GM12878 (cell line): ENCODE measurements at regions not wholly inside any gene's neighbourhood (a gene's known extent, or its start where the extent isn't known, plus 50 kb on each side); places are given as distances from the start of the nearest gene placed in this dataset.

ENCODE experiments used
- ATAC-seq: fragments of 200-7000 bp; cut with Tn5 transposase; 3 replicates; pipeline ENCODE4 v1.9.1; 2020; ENCODE audit warnings: mild to moderate bottlenecking, moderate library complexity
- BruUV-seq: library from RNA; stranded (reverse); fragments of 400-500 nt; replicated peaks from 2 replicates; lab custom pipeline; 2021; lab: Mats Ljungman, UMichigan
- CTCF ChIA-PET: fragments of 300-600 bp; sonication (Branson Sonifier 250); formaldehyde crosslinking; extraction: SDS; loops from one replicate; lab custom pipeline; 2021; ENCODE audit warnings: inconsistent platforms; lab: Yijun Ruan, JAX
- POLR2A ChIA-PET: fragments of 350-600 bp; formaldehyde crosslinking; extraction: SDS; loops from one replicate; lab custom pipeline; 2021; ENCODE audit warnings: inconsistent platforms; lab: Charles Lee
- RAD21 ChIA-PET: fragments of 300-600 bp; sonication (Branson Sonifier 250); formaldehyde crosslinking; loops from one replicate; lab custom pipeline; 2023; ENCODE audit warnings: antibody characterized with exemption; ENCODE audit not compliant: unreplicated experiment; lab: Charles Lee
- SMC1A ChIA-PET: fragments of 300-600 bp; sonication (Branson Sonifier 250); formaldehyde crosslinking; loops from one replicate; lab custom pipeline; 2023; ENCODE audit not compliant: unreplicated experiment, uncharacterized antibody; lab: Charles Lee
- DNase-seq: peaks from one replicate; pipeline ENCODE4 v3.0.0-alpha.2; 2011; ENCODE audit warnings: low read depth, low spot score
- FAIRE-seq: peaks from 3 replicates; lab custom pipeline; 2011; peaks lifted over from hg19 to GRCh38; lab: Jason Lieb, UNC
- H2AFZ ChIP-seq: 2 replicates; pipeline ENCODE4 v1.6.0; 2011; ENCODE audit warnings: low read depth, low read length, control low read depth; ENCODE audit not compliant: control insufficient read depth
- H3K27ac ChIP-seq: 2 replicates; pipeline ENCODE4 v1.5.1; 2011; ENCODE audit warnings: control low read depth; ENCODE audit not compliant: control insufficient read depth, insufficient read depth
- H3K27me3 ChIP-seq, 2 experiments: replicated peaks in 1 of 2; 2 replicates each; pipeline versions ENCODE4 v1.6.0 to v1.6.1; 2011; ENCODE audit warnings: low read length in 1 of 2; ENCODE audit not compliant: control insufficient read depth in 2 of 2, insufficient read depth in 2 of 2
- H3K36me3 ChIP-seq, 2 experiments: 2 replicates each; pipeline ENCODE4 v1.5.1; 2011; ENCODE audit warnings: low read length in 1 of 2; ENCODE audit not compliant: control insufficient read depth in 2 of 2, insufficient read depth in 2 of 2
- H3K4me1 ChIP-seq: 2 replicates; pipeline ENCODE4 v1.6.1; 2011; ENCODE audit warnings: mild to moderate bottlenecking, low read length, moderate library complexity, mixed read lengths; ENCODE audit not compliant: control insufficient read depth, insufficient read depth
- H3K4me2 ChIP-seq: 2 replicates; pipeline ENCODE4 v1.6.0; 2011; ENCODE audit warnings: control low read depth; ENCODE audit not compliant: control insufficient read depth, insufficient read depth
- H3K4me3 ChIP-seq: fragments of 200-600 bp; sonication (generic); 2 replicates; pipeline ENCODE4 v1.5.1; 2016
- H3K79me2 ChIP-seq: 2 replicates; pipeline ENCODE4 v1.6.0; 2011; ENCODE audit warnings: low read length; ENCODE audit not compliant: control insufficient read depth, insufficient read depth
- H3K9ac ChIP-seq: 2 replicates; pipeline ENCODE4 v1.8.0; 2011; ENCODE audit warnings: low read length, control low read depth, mixed read lengths; ENCODE audit not compliant: control insufficient read depth, insufficient read depth
- H3K9me3 ChIP-seq: replicated peaks from 3 replicates; pipeline ENCODE4 v1.5.1; 2011; ENCODE audit warnings: mild to moderate bottlenecking, low read length; ENCODE audit not compliant: control insufficient read depth, insufficient read depth
- H4K20me1 ChIP-seq: 2 replicates; pipeline ENCODE4 v1.6.0; 2011; ENCODE audit not compliant: control insufficient read depth, insufficient read depth
- BRCA1 ChIP-seq: IDR thresholded peaks from 2 replicates; pipeline ENCODE4 v1.6.1; 2011; ENCODE audit warnings: low read depth, low read length, improper control_type of control experiment
- EED ChIP-seq: sonication (generic); IDR thresholded peaks from 2 replicates; pipeline ENCODE4 v1.6.1; 2016; ENCODE audit warnings: antibody characterized with exemption, low read depth
- EP300 ChIP-seq, 2 experiments: fragments of 150-350 bp in 1 of 2; IDR thresholded peaks; 2 replicates each; pipeline ENCODE4 v1.6.1; 2011 to 2012; ENCODE audit warnings: low read depth in 2 of 2, low read length in 2 of 2, borderline replicate concordance in 1 of 2, improper control_type of control experiment in 1 of 2, inconsistent platforms in 1 of 2; ENCODE audit not compliant: control insufficient read depth in 1 of 2
- EZH2 ChIP-seq: IDR thresholded peaks from 2 replicates; pipeline ENCODE4 v1.6.1; 2012; ENCODE audit warnings: low read depth, mild to moderate bottlenecking, control low read depth, inconsistent platforms, low read length, borderline replicate concordance; ENCODE audit not compliant: control insufficient read depth
- FOS ChIP-seq: IDR thresholded peaks from 3 replicates; pipeline ENCODE4 v1.6.1; 2011; ENCODE audit warnings: borderline replicate concordance; ENCODE audit not compliant: insufficient read length; ENCODE audit errors: extremely low read depth
- IKZF1 ChIP-seq: fragments of 450-650 bp; conservative IDR thresholded peaks from 2 replicates; pipeline ENCODE4 v1.6.1; 2017; ENCODE audit warnings: antibody characterized with exemption, mild to moderate bottlenecking
- MEF2B ChIP-seq: fragments of 450-650 bp; IDR thresholded peaks from 2 replicates; pipeline ENCODE4 v1.6.1; 2018; ENCODE audit warnings: mild to moderate bottlenecking, moderate library complexity; ENCODE audit not compliant: partially characterized antibody, poor library complexity, severe bottlenecking
- PAX8 ChIP-seq: fragments of 450-650 bp; IDR thresholded peaks from 2 replicates; pipeline ENCODE4 v1.6.1; 2017; ENCODE audit warnings: mild to moderate bottlenecking, moderate library complexity
- POLR2AphosphoS2 ChIP-seq: IDR thresholded peaks from 2 replicates; pipeline ENCODE4 v1.6.1; 2011; ENCODE audit warnings: low read depth, mild to moderate bottlenecking, low read length, improper control_type of control experiment, moderate library complexity
- POLR2AphosphoS5 ChIP-seq: IDR thresholded peaks from 2 replicates; pipeline ENCODE4 v1.6.1; 2011; ENCODE audit warnings: mild to moderate bottlenecking, low read length, inconsistent platforms
- RBBP5 ChIP-seq: fragments of 200-600 bp; sonication (generic); conservative IDR thresholded peaks from 2 replicates; pipeline ENCODE4 v1.6.1; 2016
- SIX5 ChIP-seq: IDR thresholded peaks from 2 replicates; pipeline ENCODE4 v1.6.1; 2011; ENCODE audit warnings: mild to moderate bottlenecking, low read depth, low read length, moderate library complexity; ENCODE audit not compliant: severe bottlenecking
- SPI1 ChIP-seq: IDR thresholded peaks from 2 replicates; pipeline ENCODE4 v1.6.1; 2011; ENCODE audit warnings: low read depth, mild to moderate bottlenecking, low read length, moderate library complexity, borderline replicate concordance; ENCODE audit not compliant: insufficient read depth
- STAT3 ChIP-seq: IDR thresholded peaks from 2 replicates; pipeline ENCODE4 v1.6.1; 2011; ENCODE audit warnings: low read depth, low read length, improper control_type of control experiment
- TARDBP ChIP-seq: IDR thresholded peaks from 2 replicates; pipeline ENCODE4 v1.6.1; 2016; ENCODE audit warnings: borderline replicate concordance
- YY1 ChIP-seq: IDR thresholded peaks from 2 replicates; pipeline ENCODE4 v1.6.1; 2011; ENCODE audit warnings: low read depth, mild to moderate bottlenecking, low read length
- WGBS: methylation state at CpG from one replicate; pipeline ENCODE4 v1.1.6; 2016; ENCODE audit warnings: low lambda C conversion rate; ENCODE audit not compliant: insufficient replicate concordance, insufficient coverage; ENCODE audit errors: missing lambda C conversion rate; 5-methylcytosine and 5-hydroxymethylcytosine counted together
- in situ Hi-C: fragments of 300-500 bp; cut with MboI; formaldehyde crosslinking; loops from 9 replicates; pipeline ENCODE4 v1.14.3; 2018; ENCODE audit warnings: mixed read lengths
- intact Hi-C: fragments of 100-400 bp; cut with micrococcal nuclease; formaldehyde crosslinking; loops from one replicate; pipeline ENCODE4 v1.14.2; 2022; ENCODE audit not compliant: unreplicated experiment
- TF ChIP-seq, protein P1 (sequence below): fragments of 450-650 bp; IDR thresholded peaks from 2 replicates; pipeline ENCODE4 v1.6.1; 2017; ENCODE audit warnings: mild to moderate bottlenecking, low read depth, inconsistent platforms; ENCODE audit not compliant: poor library complexity, severe bottlenecking
- TF ChIP-seq, protein P2 (sequence below): fragments of 450-650 bp; conservative IDR thresholded peaks from 2 replicates; pipeline ENCODE4 v1.6.1; 2017; ENCODE audit warnings: mild to moderate bottlenecking, moderate library complexity
- TF ChIP-seq, protein P3 (sequence below): fragments of 450-650 bp; IDR thresholded peaks from 2 replicates; pipeline ENCODE4 v1.6.1; 2017; ENCODE audit warnings: low read depth, mild to moderate bottlenecking, moderate library complexity

DNA sequence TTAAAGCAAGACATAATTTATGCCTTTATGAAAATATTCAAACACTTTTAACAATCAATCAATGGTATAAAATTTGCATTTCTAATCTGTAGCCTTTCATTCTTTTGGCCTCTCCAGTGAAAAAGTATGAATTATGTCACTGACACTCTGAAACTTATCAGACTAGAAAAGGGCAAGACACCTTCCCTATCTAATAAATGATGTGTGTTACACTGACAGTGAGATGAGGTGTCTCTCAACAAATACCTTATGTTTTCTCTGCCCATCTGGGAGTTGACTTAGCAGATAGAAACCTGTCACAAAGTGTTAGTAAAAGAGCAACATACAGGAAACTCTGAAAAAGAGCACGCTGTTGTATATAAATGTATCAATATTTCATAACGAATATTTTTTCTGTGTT, 94.2 kb upstream of the TECRL start (continued):
- TF ChIP-seq EZH2, result no peak
- no peak for TF ChIP-seq TARDBP
- TF ChIP-seq BRCA1, result no peak
- TF ChIP-seq FOS, result no peak
- TF ChIP-seq SIX5, result no peak
- TF ChIP-seq SPI1, result no peak

DNA sequence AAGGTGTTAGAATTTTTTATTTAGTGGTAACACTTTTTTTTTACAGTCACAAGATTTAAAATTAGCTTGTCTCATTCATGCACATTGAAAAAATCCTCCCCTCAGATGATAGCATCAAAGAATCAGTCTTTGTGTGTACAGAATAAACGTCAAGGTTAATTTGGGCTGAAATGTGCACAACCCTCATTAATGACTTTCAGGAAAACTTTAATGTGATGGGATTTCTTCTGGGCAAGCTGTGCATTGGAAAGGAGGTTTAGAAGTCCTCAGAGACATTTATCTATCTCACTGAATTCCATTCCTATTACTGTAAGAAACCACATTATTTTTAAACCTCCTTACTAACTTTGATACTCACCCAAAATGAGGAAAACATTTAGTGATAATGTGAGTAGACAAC, 88.2 kb upstream of the TECRL start:
- H4K20me1 ChIP-seq, result no peaks in the 10 kb centered on the region
- H3K27ac ChIP-seq, result no peak overlapping the region
- no peak overlapping the region for H3K9ac ChIP-seq
- ChIA-PET POLR2A (no interaction called here), CTCF (no interaction called here), RAD21 (no interaction called here), SMC1A (no interaction called here)
- FAIRE-seq (no peak), ATAC-seq (no peak), DNase-seq (no peak)
- BruUV-seq, result no TSS peak
- in situ Hi-C loops (no loop called here), intact Hi-C loops (no loop called here)
- no peaks in the 10 kb centered on the region for H3K36me3 ChIP-seq
- WGBS, result 5% methylated on average over 1 of the region's 1 CpG
- no peak overlapping the region for H3K4me2 ChIP-seq
- no peaks in the 10 kb centered on the region for H3K9me3 ChIP-seq
- H2AFZ ChIP-seq, result no peak overlapping the region
- H3K27me3 ChIP-seq, result no peaks in the 10 kb centered on the region
- no peaks in the 10 kb centered on the region for H3K4me1 ChIP-seq
- H3K79me2 ChIP-seq, result no peaks in the 10 kb centered on the region
- no peak overlapping the region for H3K4me3 ChIP-seq
- TF ChIP-seq FOS, result no peak
- TF ChIP-seq MEF2B, result no peak
- no peak for TF ChIP-seq PAX8
- no peak for TF ChIP-seq IKZF1
- TF ChIP-seq, protein P1, sequence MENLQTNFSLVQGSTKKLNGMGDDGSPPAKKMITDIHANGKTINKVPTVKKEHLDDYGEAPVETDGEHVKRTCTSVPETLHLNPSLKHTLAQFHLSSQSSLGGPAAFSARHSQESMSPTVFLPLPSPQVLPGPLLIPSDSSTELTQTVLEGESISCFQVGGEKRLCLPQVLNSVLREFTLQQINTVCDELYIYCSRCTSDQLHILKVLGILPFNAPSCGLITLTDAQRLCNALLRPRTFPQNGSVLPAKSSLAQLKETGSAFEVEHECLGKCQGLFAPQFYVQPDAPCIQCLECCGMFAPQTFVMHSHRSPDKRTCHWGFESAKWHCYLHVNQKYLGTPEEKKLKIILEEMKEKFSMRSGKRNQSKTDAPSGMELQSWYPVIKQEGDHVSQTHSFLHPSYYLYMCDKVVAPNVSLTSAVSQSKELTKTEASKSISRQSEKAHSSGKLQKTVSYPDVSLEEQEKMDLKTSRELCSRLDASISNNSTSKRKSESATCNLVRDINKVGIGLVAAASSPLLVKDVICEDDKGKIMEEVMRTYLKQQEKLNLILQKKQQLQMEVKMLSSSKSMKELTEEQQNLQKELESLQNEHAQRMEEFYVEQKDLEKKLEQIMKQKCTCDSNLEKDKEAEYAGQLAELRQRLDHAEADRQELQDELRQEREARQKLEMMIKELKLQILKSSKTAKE, result no peak
- no peak for TF ChIP-seq STAT3
- TF ChIP-seq EP300 (IDR thresholded peaks at IDR 0.05; ENCODE audit: borderline replicate concordance in 1 of 2, control insufficient read depth in 1 of 2, low read depth in 2 of 2, low read length in 2 of 2), result no peak
- no peak for TF ChIP-seq POLR2AphosphoS2
- TF ChIP-seq, protein P2, sequence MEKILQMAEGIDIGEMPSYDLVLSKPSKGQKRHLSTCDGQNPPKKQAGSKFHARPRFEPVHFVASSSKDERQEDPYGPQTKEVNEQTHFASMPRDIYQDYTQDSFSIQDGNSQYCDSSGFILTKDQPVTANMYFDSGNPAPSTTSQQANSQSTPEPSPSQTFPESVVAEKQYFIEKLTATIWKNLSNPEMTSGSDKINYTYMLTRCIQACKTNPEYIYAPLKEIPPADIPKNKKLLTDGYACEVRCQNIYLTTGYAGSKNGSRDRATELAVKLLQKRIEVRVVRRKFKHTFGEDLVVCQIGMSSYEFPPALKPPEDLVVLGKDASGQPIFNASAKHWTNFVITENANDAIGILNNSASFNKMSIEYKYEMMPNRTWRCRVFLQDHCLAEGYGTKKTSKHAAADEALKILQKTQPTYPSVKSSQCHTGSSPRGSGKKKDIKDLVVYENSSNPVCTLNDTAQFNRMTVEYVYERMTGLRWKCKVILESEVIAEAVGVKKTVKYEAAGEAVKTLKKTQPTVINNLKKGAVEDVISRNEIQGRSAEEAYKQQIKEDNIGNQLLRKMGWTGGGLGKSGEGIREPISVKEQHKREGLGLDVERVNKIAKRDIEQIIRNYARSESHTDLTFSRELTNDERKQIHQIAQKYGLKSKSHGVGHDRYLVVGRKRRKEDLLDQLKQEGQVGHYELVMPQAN, result no peak
- no peak for TF ChIP-seq YY1
- no peak for TF ChIP-seq EED
- TF ChIP-seq, protein P3, sequence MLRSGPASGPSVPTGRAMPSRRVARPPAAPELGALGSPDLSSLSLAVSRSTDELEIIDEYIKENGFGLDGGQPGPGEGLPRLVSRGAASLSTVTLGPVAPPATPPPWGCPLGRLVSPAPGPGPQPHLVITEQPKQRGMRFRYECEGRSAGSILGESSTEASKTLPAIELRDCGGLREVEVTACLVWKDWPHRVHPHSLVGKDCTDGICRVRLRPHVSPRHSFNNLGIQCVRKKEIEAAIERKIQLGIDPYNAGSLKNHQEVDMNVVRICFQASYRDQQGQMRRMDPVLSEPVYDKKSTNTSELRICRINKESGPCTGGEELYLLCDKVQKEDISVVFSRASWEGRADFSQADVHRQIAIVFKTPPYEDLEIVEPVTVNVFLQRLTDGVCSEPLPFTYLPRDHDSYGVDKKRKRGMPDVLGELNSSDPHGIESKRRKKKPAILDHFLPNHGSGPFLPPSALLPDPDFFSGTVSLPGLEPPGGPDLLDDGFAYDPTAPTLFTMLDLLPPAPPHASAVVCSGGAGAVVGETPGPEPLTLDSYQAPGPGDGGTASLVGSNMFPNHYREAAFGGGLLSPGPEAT, result no peak
- no peak for TF ChIP-seq RBBP5
- no peak for TF ChIP-seq POLR2AphosphoS5
